Posterior cingulate gyrus (tissue), 11 donors: ENCODE measurements at regions not wholly inside any gene's neighbourhood (a gene's known extent, or its start where the extent isn't known, plus 50 kb on each side); places are given as distances from the start of the nearest gene placed in this dataset.
"Not testable (repeated sequence)": the region's sequence is repeated elsewhere in the genome, so short reads cannot be mapped to it uniquely, and the experiment has no call there.

ENCODE experiments used
- DNase-seq, 10 donors: peaks; one replicate each; pipeline versions ENCODE4 v3.0.0 to v3.0.0-alpha.2; 2020 to 2021; ENCODE audit warnings: mixed read lengths in 3 of 10
- intact Hi-C: fragments of 100-400 bp; cut with DNase I; formaldehyde crosslinking; loops from one replicate; pipeline ENCODE4 v1.15.1; 2023

GRCh38 chr5:70307064-70307463, 108.1 kb upstream of the GTF2H2C_2 start:
- intact Hi-C loops = not testable (repeated sequence)
- DNase-seq = peak in 2 of 10 donors; percentile 25 to 55
